Calu3 (cell line): ENCODE measurements at regions not wholly inside any gene's neighbourhood (a gene's known extent, or its start where the extent isn't known, plus 50 kb on each side); places are given as distances from the start of the nearest gene placed in this dataset.

Experiments used
- BruUV-seq: library from RNA; stranded (reverse); fragments of 400-500 nt; replicated peaks from 2 replicates; lab custom pipeline; 2021; lab: Mats Ljungman, UMichigan
- CTCF ChIA-PET: fragments of 300-600 bp; sonication (Branson Sonifier 250); formaldehyde crosslinking; loops from one replicate; lab custom pipeline; 2022; ENCODE audit warnings: antibody characterized with exemption; lab: Charles Lee
- DNase-seq: peaks from one replicate; pipeline ENCODE4 v3.0.0; 2022
- H3K27ac Mint-ChIP-seq: one replicate; pipeline ENCODE4 v1.8.0; 2022; ENCODE audit warnings: mixed read lengths; ENCODE audit not compliant: unreplicated experiment
- H3K27me3 Mint-ChIP-seq: one replicate; pipeline ENCODE4 v1.8.0; 2022; ENCODE audit warnings: mixed read lengths; ENCODE audit not compliant: unreplicated experiment
- H3K36me3 Mint-ChIP-seq: one replicate; pipeline ENCODE4 v1.8.0; 2022; ENCODE audit warnings: mild to moderate bottlenecking, moderate library complexity, mixed read lengths; ENCODE audit not compliant: insufficient read depth, unreplicated experiment
- H3K4me1 Mint-ChIP-seq: one replicate; pipeline ENCODE4 v1.8.0; 2022; ENCODE audit warnings: mild to moderate bottlenecking, low read depth, mixed read lengths; ENCODE audit not compliant: unreplicated experiment
- H3K4me3 Mint-ChIP-seq: one replicate; pipeline ENCODE4 v1.8.0; 2022; ENCODE audit warnings: mild to moderate bottlenecking, low read depth, moderate library complexity, mixed read lengths; ENCODE audit not compliant: unreplicated experiment
- H3K9me3 Mint-ChIP-seq: one replicate; pipeline ENCODE4 v1.8.0; 2022; ENCODE audit warnings: low read depth, mixed read lengths; ENCODE audit not compliant: unreplicated experiment
- intact Hi-C: fragments of 100-400 bp; cut with micrococcal nuclease; formaldehyde crosslinking; loops from one replicate; pipeline ENCODE4 v1.10.0; 2022; ENCODE audit not compliant: unreplicated experiment
- TF ChIP-seq, protein P1 (sequence below): fragments of 200-600 bp; IDR thresholded peaks from one replicate; pipeline ENCODE4 v1.8.0; 2022; ENCODE audit warnings: antibody characterized with exemption; ENCODE audit not compliant: unreplicated experiment

DNA sequence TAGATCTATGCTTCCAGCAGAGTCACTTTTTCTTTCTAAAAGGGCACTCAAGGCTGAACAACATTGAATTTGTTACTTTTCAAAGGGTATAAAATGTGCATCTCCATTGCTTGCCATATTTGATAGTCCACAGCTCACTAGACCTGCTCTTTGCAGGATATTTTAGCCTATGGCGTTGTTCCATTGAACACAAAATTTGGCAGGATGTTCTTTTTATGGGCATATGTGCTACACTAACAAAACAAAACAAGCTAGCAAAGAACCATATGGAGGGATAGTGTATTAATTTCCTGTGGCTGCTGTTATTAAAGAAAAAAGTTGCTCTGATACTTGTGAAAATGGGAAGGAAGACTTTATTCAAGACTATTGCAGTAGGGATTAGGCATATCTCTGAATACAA, 828.7 kb downstream of the TYW1 start:
- DNase-seq = no peak
- Mint-ChIP-seq H3K36me3 (no peaks in the 10 kb centered on the region), H3K4me1 (no peaks in the 10 kb centered on the region), H3K27ac (no peak overlapping the region), H3K4me3 (no peak overlapping the region), H3K9me3 (peaks cover 2% of the 10 kb centered on the region), H3K27me3 (no peaks in the 10 kb centered on the region)
- intact Hi-C loops = no loop called here
- CTCF ChIA-PET = no interaction called here
- BruUV-seq = no TSS peak
- TF ChIP-seq, protein P1, sequence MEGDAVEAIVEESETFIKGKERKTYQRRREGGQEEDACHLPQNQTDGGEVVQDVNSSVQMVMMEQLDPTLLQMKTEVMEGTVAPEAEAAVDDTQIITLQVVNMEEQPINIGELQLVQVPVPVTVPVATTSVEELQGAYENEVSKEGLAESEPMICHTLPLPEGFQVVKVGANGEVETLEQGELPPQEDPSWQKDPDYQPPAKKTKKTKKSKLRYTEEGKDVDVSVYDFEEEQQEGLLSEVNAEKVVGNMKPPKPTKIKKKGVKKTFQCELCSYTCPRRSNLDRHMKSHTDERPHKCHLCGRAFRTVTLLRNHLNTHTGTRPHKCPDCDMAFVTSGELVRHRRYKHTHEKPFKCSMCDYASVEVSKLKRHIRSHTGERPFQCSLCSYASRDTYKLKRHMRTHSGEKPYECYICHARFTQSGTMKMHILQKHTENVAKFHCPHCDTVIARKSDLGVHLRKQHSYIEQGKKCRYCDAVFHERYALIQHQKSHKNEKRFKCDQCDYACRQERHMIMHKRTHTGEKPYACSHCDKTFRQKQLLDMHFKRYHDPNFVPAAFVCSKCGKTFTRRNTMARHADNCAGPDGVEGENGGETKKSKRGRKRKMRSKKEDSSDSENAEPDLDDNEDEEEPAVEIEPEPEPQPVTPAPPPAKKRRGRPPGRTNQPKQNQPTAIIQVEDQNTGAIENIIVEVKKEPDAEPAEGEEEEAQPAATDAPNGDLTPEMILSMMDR = no peak

DNA sequence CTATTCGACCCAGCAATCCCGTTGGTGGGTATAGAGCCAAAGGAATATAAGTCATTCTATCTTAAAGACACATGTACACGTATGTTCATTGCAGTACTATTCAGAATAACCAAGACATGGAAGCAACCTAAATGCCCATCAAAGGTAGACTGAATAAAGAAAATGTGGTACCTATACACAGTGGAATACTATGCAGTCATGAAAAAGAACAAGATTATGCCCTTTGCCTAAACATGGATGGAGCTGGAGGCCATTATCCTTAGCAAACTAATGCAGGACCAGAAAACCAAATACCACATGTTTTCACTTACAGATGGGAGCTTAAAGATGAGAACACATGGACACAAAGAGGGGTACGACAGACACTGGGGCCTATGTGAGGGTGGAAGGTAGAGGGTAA, 845.3 kb downstream of the TYW1 start:
- H3K27ac Mint-ChIP-seq = no peak overlapping the region
- no peaks in the 10 kb centered on the region for H3K36me3 Mint-ChIP-seq

DNA sequence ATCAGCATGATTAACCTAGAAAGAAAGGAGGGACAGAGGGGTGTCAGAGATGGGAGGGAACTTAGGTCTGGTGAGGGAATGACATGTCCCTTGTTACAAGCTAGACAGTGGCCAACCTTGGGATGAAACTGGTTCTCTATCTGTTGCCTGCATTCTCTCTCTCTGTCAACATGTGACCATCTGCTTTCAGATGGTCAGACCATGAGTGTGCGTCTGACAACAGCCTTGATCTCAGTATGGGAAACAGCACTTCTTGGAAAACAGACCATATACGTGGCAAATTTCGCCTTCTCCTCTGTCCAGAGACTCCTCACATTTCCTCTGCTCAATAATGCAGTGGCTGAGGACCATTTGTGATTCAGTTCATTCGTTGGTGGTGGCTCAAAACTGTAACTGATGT, 845.9 kb downstream of the TYW1 start:
- Mint-ChIP-seq H3K27me3 (no peaks in the 10 kb centered on the region), H3K36me3 (no peaks in the 10 kb centered on the region), H3K4me3 (no peak overlapping the region), H3K4me1 (no peaks in the 10 kb centered on the region), H3K9me3 (peaks cover 4% of the 10 kb centered on the region), H3K27ac (no peak overlapping the region)
- BruUV-seq = no TSS peak
- TF ChIP-seq, protein P1 = no peak
- no peak for DNase-seq
- CTCF ChIA-PET = no interaction called here
- intact Hi-C loops = no loop called here

More for the DNA sequence above, 845.3 kb downstream of the TYW1 start:
- H3K4me1 Mint-ChIP-seq = no peaks in the 10 kb centered on the region
- BruUV-seq = no TSS peak
- peaks cover 4% of the 10 kb centered on the region for H3K9me3 Mint-ChIP-seq
- DNase-seq = no peak
- TF ChIP-seq, protein P1 = no peak
- H3K27me3 Mint-ChIP-seq = no peaks in the 10 kb centered on the region
- intact Hi-C loops = no loop called here
- no peak overlapping the region for H3K4me3 Mint-ChIP-seq
- CTCF ChIA-PET = no interaction called here

DNA sequence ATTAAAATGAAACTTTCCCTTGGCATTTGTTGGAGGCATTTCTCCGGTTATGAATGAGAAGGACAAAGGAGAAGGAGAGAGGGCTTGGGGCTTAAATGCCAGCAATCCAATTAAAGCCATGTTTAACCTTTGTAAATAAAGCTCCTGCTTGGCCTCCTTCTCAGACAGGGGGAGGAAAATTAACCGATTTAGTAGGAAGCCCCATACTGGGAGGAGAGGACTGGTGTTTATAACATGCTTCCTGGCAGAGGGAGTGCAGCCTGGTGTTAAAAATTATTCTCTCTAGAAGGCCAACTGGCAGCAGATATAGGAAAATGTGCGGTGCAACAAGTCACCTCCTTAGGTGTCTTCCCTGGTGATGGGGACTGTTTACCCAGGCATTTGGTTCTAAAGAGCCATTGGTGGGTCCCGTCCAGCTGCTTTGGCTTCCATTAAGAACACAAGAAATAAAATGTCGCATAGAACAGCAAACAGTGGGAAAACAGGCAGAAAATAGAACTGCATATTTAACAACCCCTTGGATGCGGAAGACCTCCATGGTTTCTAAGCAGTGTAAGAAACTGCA, 846.5 kb downstream of the TYW1 start:
- intact Hi-C loops = no loop called here
- TF ChIP-seq, protein P1 = no peak
- no peak for DNase-seq
- Mint-ChIP-seq H3K27me3 (no peaks in the 10 kb centered on the region), H3K9me3 (peaks cover 4% of the 10 kb centered on the region), H3K4me3 (no peak overlapping the region), H3K36me3 (no peaks in the 10 kb centered on the region), H3K27ac (no peak overlapping the region), H3K4me1 (no peaks in the 10 kb centered on the region)
- CTCF ChIA-PET = no interaction called here
- no TSS peak for BruUV-seq
